Left ventricle myocardium superior (tissue), 1 donor: ENCODE measurements at regions not wholly inside any gene's neighbourhood (a gene's known extent, or its start where the extent isn't known, plus 50 kb on each side); places are given as distances from the start of the nearest gene placed in this dataset.

Experiments
- ATAC-seq: fragments of 200-7000 bp; cut with Tn5 transposase; one replicate; pipeline ENCODE4 v1.9.1; 2020; ENCODE audit warnings: mild to moderate bottlenecking, moderate library complexity
- DNase-seq: peaks from one replicate; pipeline ENCODE4 v3.0.0-alpha.2; 2020
- intact Hi-C: fragments of 100-400 bp; cut with micrococcal nuclease; formaldehyde crosslinking; loops from one replicate; pipeline ENCODE4 v1.11.0; 2022
- donor health status: DM: no; HTN: yes; CAD: no; lungs with severe emphysema.

DNA sequence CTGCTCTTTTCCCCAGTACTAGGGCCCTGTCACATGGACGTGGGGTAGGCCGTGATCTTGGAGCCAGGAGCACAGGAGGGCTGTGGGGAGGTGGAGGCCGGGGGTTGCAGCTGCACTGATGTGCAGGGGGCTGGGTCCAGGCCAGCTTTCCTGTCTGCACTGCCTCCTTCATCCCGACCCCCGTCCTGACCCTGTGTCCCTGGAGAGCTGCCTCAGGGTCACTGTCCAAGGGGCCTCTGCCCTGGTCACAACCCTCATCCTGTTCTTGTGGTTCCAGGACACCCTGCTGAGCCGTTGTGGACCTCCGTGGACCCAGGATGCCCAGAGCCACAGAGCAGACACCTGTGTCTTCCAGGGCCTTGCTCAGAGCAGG, 91.7 kb upstream of the ADRA2C start:
- DNase-seq = peak; percentile 23
- intact Hi-C loops = no loop called here
- no peak for ATAC-seq

GRCh38 chr4:3673716-3674478, 92.3 kb upstream of the ADRA2C start:
- intact Hi-C loops = no loop called here
- ATAC-seq (no peak), DNase-seq (peak; percentile 8)

- DNase-seq (no peak), ATAC-seq (no peak)
Observed at GRCh38 chr4:3673176-3673575, 93.0 kb upstream of the ADRA2C start.

GRCh38 chr4:3672465-3672831, 93.7 kb upstream of the ADRA2C start:
- intact Hi-C loops = no loop called here
- DNase-seq (peak; percentile 7), ATAC-seq (no peak)

More at GRCh38 chr4:3673176-3673575, 93.0 kb upstream of the ADRA2C start:
- intact Hi-C loops = no loop called here

GRCh38 chr4:3671571-3672464, 94.4 kb upstream of the ADRA2C start:
- DNase-seq (peak; percentile 2), ATAC-seq (no peak)
- intact Hi-C loops = no loop called here

DNA sequence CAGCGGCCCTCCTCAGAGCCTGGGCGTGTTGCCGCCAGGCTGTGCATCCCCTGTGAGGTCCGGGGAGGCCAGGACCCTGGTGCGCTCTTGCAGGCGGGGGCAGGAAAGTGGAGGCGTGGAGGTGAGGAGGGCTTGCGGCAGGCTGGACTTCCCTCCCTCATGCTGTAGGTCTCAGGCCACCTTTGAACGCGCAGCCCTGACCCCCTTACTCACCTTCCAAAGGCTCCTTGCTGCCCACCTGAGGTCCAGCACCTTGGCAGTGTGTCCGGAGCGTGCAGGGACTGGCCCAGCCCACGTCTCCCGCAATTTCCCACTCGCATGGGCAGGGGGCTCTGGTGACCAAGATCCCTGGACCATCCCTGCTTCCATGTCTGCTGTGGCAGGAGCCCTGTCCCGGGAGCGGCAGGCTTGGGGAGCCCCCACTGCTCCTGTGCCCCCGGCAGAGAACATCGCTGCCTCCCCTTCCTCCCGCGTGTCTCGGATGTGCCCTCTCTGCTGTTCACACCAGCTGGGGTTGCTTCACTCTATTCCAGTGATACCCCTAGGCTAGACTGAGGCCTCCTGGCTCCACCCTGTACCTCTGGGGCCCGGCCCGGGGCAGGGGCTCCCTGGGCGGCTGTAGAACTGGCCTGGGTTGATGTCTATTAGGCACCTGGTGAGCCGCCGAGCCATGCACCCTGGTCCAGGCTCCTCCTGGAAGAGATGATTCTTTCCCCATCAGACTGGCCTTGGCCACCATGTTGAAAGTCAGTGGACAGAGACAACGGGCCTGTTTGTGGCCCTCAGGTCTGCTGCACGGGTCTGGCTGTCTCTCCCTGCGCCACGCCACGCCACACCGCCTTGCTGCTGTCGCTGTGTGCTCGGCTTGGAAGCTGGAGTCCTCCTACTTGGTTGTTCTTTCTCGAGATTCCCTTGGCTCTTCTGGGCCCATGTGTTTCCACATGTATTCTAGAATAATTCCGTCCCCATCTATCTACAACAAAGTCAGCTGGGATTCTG, 95.4 kb upstream of the ADRA2C start:
- intact Hi-C loops = no loop called here
- DNase-seq (peak; percentile 17), ATAC-seq (no peak)

- ATAC-seq (no peak), DNase-seq (peak; percentile 25)
- intact Hi-C loops = no loop called here
Observed at GRCh38 chr4:3669553-3669949, 96.6 kb upstream of the ADRA2C start.

DNA sequence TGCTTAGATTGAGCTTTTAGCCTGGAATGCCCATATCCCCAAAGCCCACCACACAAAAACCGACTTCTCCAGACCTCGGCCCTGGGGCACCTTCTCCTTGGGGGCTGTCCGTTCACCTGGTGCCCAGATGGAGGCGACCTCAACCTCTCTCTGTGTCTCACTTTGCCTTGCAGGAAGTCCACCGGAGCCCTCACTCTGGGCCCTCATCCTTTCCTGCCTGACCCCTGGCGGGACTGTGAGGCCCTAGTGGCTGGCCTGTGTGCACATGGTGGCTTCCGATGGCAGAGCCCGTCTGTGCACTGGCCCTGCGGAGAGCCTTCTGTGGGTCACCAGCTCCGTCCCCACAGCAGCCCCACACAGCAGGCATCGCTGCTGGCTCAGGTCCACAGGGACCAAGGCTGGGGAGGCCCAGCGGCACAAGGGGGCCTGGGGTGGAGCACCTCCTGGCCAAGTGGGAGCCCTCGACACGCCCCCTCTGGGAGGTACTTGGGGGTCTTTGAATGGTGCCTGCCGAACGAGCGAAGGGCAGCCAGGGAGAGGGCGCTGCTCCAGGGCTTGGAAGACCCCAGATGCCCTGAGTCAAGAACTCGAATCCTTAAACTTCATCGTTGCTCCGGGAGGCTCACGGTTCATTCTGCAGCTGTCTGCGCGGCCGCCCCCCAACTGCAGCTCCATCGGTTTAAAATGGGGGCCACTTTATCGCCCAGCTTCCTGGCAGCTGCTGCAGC, 97.2 kb upstream of the ADRA2C start:
- intact Hi-C loops = no loop called here
- ATAC-seq (no peak), DNase-seq (peak; percentile 14)

GRCh38 chr4:3667258-3667657, 98.9 kb upstream of the ADRA2C start:
- ATAC-seq (no peak), DNase-seq (no peak)
- intact Hi-C loops = no loop called here

DNA sequence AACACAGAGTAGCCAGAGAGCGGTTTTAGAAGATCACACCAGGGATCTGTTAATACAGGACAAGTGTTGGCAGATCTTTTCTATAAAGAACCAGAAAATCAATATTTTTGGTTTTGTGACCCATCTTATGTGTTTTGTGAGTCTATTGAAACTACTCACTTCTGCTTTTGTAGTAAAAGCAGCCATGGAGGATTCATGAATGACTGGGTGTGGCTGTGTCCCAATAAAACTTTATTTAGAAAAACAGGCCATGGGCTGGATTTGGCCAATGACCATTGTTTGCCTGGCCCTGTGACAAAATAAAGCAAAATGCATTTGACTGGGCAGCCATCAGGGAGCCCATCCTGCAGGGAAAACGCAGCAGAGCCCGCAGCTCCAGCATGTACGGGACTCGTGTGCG, 99.9 kb upstream of the ADRA2C start:
- intact Hi-C loops = no loop called here
- no peak for ATAC-seq
- no peak for DNase-seq

DNA sequence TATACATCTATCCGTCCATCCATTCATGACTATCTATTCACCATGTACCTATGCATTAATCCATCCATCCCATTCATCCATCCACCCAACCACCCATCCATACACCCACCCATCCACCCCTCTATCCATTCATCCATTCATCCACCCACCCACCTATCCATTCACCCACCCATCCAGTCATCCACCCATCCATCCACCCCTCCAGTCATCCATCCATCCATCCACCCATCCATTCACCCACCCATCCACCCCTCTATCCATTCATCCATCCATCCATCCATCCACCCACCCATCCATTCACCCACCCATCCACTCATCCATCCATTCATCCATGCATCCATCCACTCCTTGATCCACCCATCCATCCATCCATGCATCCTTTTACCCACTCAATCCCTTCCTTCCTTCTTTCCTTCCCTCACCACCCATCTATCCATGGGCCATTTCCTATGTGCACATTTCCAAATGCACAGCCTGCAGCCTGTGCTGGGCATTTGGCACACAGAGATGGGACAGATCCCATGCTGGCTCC, 100.8 kb upstream of the ADRA2C start:
- DNase-seq (no peak), ATAC-seq (no peak)

DNA sequence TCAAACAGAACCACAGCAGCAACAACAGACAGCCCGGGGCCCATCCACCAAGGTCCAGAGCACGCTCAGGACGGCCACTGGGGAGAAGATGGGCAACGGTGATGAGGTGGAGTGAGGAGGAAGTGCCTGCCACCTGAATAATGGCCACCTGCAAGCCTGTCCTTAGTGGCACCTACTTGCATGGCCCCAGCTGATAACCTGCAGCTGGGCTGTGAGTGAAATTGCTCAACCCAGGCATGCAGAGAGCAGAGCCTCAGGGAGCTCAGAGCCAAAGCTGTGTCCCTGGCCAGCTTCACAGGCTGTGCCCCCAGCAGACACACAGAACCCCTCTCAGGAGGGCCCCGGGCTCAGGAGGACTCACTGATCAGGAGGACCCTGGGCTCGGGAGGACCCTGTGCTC, 102.4 kb upstream of the ADRA2C start:
- intact Hi-C loops = no loop called here
- ATAC-seq (no peak), DNase-seq (no peak)

More for the DNA sequence above, 100.8 kb upstream of the ADRA2C start:
- intact Hi-C loops = no loop called here

DNA sequence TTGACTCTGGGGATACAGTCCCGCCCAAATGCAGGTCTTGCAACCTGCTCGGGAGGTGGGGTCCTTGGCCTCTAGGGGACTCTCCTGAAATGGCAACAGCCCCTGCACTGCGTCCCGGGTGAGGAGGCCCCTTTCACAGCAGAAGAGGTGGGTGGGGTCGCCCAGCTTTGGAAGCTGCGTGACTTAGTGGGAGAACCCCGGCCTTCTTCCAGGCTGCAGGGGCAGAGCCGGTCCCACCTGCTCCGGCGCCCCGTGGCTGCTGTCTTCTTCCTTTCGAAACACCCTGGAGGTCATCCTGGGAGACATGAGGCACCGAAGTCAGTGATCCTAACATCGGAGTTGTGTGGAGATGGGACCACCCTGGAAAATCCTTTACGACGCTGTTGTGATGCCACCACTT, 103.7 kb upstream of the ADRA2C start:
- no peak for DNase-seq
- ATAC-seq = no peak
- intact Hi-C loops = no loop called here

- DNase-seq = no peak
- intact Hi-C loops = no loop called here
- no peak for ATAC-seq
Observed at GRCh38 chr4:3661989-3662388, 104.2 kb upstream of the ADRA2C start.

DNA sequence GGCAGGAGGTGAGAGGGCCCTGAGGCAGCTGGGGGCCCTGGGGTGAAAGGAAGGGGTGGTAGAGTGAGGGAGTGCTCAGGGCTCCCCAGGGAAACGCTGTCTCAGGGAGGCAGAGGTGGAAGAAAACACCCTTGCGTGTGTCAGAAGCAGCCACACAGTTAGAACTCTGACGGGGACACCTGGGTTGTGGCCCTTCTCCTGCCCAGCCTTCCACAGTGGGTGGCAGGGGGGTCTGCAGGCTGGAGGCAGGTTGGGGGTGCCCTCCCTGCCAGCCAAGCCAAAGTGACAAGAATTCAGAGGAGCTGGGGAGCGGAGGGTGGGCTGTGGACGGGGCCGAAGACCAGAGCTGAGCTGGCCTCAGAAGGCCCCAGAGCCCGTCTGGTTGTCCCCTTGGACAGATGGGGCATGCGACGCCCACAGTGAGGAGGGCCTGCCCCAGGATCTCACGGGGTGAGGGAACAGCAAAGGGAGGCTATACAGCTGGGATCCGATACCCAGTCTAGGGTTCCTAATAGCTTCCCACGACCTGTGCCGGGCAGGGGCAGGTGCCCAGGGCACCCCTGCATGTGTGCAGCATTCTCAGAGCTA, 105.2 kb upstream of the ADRA2C start:
- no peak for DNase-seq
- intact Hi-C loops = no loop called here

DNA sequence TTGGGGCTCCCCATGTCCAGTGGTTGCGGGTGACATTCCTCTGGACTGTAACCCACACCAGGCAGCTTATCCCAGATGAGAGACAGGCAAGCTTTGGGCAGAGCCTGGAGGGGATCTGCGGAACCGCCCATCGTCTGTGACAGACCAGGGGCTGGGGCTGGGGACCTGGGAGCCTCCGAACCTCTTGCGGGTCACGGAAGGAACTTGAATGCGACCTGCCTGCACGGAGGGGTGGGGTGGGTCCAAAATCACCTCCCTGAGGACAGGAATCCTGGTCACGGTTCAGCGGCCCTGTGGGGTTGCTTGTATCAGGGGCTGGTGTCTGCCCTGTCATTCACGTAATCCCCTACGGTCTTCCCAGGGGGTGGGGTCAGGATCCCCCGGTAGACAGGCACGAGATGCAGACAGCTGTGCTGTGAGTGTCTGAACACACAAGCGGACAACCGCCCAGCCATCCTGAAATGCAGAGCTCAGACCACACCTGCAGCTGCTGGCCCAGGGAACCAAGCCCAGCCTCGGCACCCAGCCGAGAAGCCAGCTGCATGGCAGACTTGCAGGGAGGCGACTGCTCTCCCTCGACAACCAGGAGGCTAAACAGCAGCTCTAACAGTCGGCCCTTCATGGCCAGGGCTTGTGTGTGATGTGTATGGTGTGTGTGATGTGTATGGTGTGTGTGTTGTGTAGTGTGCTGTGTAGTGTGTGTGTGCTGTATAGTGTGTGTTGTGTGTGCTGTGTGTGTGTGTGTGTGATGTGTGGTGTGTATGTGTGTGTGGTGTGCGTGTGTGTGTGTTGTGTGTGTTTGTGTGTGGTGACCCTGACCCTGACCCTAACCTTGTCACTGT, 105.9 kb upstream of the ADRA2C start:
- no peak for ATAC-seq
- intact Hi-C loops = no loop called here
- DNase-seq = no peak

More for the DNA sequence above, 105.2 kb upstream of the ADRA2C start:
- ATAC-seq = no peak

DNA sequence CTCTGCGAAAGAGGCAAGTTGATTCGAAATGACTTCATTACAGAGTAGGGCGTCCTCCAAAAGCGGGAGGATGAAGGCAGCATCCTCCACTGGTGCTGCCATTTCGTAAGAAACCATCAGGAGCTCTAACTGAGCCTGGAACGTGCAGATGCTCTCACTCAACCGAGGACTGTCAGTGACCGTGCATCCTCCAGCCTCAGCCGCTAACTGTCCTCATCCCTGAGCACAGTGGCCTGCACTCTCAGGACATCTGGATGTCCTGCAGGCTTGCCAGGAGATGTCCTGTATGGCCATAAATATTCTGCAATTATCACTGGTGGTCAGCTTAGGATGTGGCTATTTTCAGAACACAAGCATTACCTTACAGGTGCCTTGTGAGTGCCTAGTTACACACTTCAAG, 107.1 kb upstream of the ADRA2C start:
- intact Hi-C loops = no loop called here
- no peak for DNase-seq
- no peak for ATAC-seq
